Suppressor macrophage (primary cell): ENCODE measurements at regions not wholly inside any gene's neighbourhood (a gene's known extent, or its start where the extent isn't known, plus 50 kb on each side); places are given as distances from the start of the nearest gene placed in this dataset.
A peak's percentile ranks its signal among the peaks of the same experiment; 100 is the strongest.
"Not testable (repeated sequence)": the region's sequence is repeated elsewhere in the genome, so short reads cannot be mapped to it uniquely, and the experiment has no call there.

ENCODE experiments used
- DNase-seq, 4 experiments: peaks; one replicate each; pipeline ENCODE4 v3.0.0-alpha.2; 2020 to 2022

DNA sequence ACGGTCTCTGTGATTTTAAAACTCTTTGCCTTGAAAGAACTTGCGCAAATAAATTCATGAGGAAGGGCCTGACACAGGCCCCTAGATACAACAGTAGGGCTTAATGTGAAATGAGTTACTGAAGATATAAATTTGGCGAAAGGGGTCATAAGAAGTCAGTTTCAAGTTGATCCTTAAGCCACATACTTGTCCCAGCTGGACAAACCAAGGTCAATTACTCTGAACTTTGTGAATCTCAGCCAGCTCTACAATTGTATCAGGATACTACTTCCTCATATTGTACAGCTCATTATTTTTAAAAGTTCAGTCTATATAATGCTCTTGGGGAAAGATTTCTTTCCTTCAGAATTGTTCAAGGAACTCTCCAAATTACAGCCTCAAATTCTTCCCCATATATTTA lies 432.8 kb downstream of the METTL4 start:
- DNase-seq: no peak

DNA sequence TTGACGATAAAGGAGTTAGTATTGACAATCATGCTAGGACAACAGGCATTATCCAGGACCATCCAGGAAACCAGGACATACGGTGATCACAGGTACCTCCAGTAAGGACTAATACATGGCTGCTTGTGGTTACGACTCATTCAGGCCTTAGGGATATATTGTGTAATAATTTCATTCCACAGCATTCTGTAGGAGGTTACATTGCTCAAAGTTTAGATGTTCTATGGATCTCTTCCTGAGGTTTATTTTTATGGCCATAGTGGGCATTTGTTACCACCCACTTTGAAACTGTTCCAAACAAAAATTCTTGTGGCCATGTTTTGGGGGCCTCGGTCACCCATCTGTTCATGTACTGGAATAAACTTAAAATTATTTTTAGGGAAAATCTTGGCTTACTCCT lies 431.6 kb downstream of the METTL4 start:
- no peak for DNase-seq

DNA sequence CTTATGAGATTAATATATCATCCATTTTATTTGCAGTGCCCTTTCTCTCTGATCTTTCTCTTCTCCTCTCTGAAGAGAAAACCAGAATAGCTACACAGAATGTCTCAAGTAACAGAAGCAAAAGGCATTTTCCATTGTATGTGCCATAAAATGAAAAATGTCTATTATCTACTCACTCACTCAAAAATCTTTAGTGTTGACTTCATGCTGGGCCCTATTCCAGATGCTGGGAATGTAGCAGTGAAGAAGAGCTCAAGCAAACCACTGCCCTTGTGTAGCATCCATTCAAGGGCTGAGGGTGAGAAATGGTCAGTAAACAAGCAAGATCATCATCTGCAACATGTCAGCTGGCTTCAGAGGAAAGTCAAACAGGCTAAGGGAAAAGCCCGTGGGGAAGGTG lies 427.7 kb downstream of the METTL4 start:
- no peak for DNase-seq

DNA sequence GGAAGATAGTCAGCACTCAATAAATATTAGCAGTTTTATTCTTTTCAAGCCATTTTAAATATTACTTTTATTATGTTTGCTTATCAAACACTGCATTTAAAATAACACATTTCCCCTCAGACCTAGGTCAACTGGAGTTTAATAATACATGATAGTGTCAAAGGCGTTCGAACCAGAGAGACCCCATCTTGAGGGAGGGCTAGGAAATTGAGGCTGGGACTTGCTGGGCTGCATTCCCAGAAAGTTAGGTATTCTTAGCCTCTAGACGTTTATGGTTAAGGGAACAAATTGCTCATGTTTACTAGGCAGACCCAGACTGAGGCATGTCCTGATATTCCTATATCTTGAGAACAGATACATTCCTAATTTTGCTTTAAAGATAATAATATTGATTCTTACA lies 426.5 kb downstream of the METTL4 start:
- DNase-seq: no peak

DNA sequence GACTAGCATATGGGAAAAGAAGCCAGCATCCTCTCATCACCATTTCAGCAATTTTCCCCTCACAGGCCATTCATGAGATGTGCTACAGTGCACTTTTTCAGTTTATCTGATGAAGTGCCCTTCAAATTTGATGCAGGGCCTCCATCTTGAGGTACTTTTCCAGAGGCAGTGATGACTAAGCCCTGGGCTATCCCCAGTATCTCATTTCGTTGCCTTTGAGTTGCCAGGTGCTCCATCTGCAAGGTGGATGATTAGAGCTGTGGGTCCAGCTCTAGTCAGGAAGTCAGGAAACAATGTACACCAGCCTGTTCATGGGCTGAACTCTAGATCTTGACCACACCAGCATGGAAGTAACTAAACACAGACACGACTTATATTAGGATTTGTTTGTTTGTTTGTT lies 425.2 kb downstream of the METTL4 start:
- no peak for DNase-seq

DNA sequence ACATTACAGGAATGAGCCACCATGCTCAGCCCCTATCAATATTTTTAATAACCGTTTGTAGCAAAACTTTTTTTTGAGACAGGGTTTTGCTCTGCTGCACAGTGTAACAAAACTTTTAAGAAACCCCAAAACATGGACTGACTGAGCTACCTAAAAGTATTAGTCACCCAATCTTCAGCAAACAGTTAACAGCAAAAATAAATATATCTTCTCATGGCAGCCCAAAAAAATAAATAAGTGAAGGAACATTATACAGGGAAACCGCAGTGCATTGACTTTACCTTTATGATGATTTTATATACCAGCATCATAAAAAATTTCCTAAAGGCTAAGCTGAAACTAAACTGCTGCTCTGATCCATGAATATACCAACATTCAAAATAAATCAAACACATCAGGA lies 424.6 kb downstream of the METTL4 start:
- no peak for DNase-seq

DNA sequence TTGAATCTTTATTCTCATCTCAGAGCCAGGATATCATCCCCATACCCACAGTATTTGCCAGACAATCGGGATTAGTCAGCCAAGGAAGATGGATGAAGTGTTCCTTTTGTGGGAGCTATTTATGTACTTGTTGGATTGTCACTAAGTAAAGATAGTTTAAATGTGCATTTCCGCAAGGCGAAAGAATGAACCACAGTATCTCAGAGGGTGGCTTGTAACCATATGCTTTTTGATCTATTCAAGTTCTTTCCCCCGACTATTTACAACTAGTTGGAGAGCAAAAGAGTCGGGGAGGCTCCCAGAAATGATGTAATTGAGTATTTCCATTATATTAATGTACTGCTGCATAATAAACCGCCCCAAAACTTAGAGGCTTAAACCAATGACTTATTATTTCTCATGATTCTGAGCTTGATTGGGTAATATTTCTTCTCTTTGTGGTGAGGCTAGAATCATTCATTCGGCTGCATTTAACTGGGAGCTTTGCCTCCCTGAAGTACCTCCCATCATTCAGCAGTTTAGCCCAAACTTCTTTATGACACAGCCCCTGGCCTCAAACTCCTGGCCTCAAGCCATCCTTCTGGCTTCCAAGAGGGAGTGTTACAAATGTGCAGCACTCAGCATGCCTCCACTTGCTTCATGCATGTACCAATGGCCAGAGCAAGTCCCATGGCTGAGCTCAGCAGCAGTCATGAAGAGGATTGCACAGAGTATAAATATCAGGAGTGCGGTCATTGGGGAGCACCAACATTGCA lies 423.7 kb downstream of the METTL4 start:
- no peak for DNase-seq

DNA sequence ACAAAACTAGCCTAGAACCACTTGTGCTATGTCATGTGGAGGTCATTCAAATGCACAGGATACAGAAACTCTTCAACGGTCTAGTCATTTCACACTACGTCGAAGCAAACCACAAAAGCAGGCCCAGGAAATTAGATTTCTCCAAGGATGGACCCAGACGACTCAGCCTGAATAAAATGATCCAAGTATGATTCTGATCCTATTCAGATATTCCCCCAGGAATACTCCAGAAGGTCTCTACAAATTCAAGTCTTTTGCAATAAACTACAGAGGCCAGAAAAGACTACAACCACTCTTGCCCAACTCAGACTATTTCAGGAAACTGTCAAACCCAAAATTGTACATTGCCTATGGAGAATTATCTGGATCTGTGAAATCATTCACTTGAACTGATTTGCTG lies 422.5 kb downstream of the METTL4 start:
- DNase-seq: no peak

DNA sequence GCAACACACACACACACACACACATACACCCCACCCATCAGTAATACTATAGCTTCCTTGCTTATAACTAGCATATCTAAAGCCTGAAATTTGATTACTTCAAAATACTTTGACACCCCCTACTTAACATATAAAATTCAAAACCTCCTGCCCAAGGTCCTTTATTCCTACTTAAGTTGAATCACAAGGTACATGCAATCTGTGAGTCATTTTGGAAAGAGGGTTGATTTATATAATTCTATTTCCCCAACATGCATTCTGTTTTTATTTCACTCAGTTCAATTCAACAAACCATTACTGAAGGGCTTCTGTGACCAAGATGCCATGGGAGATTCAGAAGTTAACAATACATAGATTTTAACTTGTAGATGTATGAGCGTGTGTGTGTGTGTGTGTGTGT lies 420.7 kb downstream of the METTL4 start:
- DNase-seq: no peak

DNA sequence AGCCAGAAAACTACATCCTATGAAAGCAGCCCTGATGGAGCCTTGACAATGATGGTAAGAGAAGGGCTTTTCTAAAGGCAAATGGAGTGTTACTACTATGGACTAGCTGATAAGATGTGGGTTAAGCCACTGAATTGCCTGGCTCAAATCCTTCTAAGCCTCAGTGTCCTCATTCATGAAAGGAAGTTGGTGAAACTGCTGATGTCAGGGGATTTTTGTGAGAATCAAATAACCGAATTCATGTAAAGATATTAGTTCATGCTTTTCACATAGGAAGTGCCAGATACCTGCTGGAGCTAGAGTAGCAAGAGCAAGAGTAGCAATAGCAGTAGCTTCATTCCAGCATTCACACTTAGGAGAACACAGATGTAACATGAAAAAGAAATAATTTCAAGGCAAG lies 417.0 kb downstream of the METTL4 start:
- DNase-seq: no peak

DNA sequence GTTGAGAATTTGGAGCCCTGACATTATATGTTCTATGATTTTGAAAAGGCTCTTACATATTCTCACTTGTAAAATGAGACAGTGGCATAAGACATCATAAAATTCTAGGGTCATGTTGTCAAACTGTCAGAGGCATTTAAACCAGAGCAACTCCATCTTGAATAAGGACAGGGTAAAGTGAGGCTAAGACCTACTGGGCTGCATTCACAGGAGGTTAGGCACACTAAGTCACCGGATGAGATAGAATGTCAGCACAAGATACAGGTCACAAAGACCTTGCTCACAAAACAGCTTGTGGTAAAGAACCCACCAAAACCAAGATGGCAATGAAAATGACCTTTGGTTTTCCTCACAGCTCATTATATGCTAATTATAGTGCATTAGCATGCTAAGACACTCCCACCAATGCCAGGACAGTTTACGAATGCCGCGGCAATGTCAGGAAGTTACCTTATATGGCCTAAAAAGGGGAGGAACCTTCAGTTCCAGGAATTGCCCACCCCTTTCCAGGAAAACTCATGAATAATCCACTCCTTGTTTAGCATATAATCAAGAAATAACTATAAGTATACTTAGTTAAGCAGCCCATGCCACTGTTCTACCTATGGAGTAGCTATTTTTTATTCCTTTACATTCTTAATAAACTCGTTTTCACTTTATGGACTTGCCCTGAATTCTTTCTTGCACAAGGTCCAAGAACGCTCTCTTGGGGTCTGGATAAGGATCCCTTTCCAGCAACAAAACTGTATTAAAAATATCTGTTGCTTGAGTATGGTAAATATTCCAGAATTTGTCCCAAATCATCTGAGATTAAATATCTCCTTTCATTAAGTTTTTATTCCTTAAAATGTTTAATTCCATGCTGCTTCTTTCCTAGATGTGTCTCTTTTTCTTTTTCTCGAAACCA lies 406.4 kb downstream of the METTL4 start:
- no peak for DNase-seq

DNA sequence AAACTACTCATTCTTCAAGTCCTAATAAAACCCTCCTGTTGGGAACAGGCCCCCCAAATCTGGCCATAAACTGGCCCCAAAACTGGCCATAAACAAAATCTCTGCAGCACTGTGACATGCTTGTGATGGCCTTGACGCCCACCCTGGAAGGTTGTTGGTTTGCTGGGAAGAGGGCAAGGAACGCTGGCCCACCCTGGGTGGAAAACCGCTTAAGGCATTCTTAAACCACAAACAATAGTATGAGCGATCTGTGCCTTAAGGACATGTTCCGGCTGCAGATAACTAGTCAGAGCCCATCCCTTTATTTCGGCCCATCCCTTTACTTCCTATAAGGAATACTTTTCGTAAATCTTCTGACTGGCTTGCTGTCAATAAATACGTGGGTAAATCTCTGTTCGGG lies 404.4 kb downstream of the METTL4 start:
- not testable (repeated sequence) for DNase-seq

DNA sequence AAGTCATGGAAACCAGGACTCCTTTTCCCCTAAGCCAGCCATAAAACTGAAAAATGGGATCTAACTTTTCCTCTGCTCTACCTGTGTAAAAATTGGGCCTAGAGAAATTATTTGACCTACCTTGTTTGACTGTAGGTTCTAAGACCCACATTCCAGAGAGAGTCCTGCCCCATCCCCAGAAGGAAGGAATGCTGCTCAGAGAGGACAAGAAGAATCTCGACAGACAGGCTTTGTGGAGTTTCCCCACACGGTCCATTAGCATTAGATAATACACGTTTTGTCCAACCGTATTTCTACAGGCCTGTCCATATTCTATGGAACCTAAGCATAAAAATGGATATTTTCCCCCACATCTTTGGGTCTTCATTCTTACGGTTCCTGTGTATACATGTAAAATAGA lies 403.3 kb downstream of the METTL4 start:
- DNase-seq: no peak

DNA sequence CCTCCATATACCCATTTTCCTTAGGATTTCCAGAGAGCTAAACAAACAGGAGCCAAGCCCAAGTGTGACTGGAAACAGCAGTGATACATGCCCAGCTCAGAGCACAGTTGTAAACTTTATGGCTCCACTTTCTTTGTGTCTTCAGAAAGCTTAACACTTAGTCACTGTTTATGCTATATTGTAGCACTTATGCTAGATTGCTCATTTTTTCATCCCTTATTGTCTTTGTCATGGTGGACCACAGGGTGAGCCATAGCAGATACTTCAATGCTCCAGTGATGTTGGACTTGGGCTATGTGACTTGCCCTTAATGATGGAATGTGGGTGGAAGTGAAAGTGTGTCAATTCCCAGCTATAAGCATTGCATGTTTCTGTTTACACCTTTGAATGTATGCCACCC lies 401.6 kb downstream of the METTL4 start:
- DNase-seq: no peak

DNA sequence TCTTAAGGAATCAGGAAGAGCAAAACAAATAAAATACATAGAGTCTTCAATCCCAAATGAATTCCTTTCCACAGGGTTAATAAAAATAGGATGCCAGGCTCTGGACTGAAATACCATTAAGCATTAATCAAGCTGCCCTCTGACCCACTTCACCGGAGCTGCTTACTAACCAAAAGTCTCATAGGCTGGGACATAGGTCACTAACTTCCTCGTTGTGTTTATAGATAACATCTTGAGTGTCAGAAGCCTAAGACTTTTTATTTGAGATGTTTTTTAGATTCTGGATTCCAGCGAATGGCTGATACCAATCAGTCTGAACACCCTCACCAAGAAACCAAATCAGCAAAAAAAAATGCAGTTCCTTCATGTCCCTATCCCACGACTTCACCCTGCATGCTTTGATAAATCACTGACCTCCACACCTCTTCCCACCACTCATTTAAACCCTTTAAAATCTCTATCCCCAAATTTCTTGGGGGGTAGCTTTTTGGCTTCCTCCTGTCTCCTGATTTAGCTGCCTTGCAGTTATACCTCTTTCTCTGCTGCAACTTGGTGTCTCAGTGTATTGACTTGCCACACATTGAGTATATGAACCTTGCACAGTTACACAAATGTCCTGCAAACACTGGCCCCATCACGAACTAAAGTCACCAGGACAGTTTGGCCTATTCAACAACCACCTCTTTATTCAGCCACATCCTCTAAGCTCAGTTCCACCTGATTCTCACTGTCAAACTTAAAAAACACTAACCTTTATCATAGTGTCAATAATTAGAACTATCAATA lies 399.3 kb downstream of the METTL4 start:
- DNase-seq: no peak

DNA sequence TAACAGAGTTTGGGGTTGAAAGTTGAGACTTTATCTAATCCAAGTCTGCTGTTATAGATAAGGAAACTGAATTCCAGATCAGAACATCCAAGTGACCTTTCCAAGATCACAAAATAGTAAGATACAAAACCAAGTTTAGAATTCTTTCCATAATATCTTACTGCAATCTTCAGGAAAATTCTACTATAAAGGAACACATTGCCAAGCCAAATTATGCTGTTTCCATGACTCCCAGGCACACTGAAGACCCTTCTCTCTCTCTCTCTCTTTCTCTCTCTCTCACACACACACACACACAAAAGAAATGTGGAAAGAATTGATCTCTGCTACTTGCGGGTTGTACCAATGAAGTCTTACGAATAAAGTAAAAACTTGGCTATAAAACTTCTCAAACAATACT lies 398.4 kb downstream of the METTL4 start:
- DNase-seq: no peak

DNA sequence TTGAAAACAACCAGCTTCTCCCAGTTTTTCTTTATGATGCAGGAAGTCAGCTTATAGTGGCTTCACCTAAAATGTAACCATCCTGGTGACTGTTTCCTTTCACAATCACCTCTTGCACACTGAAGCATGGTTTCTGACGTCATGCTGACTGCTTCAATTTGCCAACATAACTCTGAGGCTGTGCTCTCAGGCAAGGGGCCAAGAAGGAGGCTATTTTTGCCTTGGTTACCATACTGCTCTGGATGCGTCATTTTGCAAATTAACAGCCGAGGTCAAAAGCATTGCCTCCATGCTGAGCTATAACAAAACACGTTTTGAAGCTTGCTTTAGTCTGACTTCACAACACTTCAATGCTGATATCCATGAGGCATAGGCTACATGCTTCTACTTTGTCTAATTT lies 397.8 kb downstream of the METTL4 start:
- peak in 2 of 4 experiments; percentile 11 to 21 for DNase-seq

DNA sequence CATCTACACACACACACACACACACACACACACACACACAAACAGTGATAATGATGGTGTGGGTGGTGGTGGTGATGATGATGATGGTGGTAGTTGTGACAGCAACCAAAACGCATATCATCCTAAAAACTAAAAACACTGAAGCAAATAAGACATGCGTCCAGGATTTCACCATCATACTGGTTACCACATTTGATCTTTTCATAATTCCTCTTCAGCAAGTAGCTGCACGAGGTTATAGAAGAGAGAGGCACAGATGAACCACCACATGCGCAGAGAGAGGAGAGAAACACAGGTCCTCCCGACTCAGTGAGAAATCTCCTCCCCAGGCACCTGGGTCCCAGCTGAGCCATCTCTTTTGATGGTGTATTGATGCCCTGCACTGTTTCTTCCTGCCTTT lies 393.3 kb downstream of the METTL4 start:
- DNase-seq: no peak

DNA sequence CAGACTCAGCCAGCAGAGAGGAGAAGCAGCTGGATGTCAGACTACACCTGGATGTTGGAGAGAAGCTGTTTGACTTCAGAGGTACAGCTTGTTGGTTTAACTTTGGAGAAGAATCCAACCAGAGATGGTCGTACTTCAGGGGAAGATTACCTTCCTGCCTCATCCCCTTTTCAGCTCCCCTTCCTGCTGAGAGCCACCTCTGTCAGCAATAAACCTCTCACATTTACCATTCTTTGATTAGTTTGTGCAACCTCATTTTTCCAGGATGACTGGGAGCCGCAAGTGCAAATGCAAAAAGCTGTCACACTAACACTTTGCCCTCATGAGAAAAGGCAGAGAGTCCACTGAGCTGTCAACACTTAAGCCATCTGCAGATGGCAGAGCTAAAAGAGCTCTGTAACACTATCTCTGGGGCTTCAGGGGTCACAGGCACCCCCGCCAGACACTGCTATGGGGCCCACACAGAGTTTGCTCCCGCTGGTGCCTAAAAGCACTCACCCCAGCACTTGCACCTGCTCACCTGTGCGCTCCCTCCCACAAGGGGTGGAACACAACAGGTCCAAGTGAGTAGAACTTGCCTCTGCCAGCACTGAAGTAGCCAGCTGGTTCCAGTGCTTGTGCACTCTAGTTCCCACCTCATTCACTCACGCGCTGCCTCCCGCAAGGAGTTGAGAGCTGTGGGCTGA lies 391.7 kb downstream of the METTL4 start:
- no peak for DNase-seq

DNA sequence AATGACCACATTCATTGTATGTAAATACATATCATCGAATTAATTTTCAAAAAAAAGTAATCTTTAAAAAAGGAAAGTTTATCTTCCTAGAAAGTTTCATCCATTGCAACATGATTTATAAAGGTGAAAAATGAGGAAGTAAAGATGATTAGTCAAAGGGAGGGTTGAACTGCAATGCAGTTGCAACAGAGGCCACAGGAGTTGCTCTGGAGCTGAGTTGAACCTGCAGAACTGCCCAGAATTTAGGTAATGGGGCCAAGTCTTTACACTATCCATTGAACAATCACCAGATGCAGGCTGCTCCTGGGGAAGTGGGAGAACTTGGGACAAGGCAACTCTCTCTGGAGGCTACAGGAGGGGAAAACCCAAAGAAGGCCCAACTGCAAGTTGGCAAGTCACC lies 390.7 kb downstream of the METTL4 start:
- DNase-seq: peak in 3 of 4 experiments; percentile 9 to 40 (median 37)

DNA sequence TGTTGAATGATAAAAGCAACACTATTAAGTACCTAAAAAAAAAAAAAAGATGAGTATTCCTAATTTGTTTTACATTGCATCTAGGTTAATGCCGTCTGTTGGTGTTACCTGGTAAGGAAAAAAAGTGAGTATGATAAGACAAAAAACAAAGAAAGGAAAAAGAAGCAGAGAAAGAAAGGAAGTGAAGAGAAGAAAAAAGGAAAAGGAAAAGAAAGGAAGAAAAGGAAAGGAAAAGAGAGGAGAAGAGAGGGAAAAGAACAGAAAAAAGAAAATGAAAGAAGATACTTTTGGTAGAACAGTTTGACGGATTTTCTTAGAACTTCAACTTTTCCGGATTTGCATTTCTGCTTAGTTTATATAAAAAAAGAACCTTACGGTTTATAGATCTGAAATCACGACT lies 387.9 kb downstream of the METTL4 start:
- DNase-seq: no peak

DNA sequence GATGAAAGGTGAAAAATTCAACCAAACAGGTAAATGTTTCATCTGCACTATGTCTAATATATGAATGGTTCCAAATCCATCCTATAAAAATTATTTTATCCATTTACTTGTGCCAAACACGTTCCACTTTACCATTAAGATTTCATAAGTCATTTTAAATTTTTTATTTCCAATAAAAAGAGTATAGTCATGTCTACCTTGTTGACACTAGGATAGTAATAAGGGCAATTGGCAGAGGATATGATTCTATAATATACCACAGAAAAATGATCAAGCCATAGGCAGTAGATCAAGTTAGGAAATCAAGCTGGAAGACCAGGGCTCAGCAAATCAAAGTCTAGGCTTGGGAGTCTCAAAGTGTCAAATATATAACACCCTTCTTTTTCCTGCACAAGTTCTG lies 384.3 kb downstream of the METTL4 start:
- DNase-seq: no peak

DNA sequence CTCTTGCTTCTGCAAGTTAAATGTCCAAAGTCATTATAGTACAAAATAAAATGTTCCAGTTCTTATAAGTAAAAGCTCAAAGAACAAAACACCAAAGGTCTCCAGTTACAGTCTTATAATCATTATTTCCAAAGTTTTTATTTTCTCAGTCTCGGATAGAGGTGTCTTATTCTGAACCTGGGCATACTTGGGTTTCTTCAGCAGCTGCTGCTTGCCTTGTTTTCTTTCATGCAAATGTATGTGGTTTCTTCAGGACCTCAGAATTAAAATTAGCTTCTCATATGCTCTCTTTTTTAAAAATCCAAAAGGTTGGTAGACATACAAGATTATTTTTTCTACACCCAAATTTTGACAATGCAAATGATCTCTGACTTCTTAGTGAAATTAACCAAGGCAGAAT lies 383.0 kb downstream of the METTL4 start:
- no peak for DNase-seq
